Neuronal stem cell (in vitro differentiated cells): ENCODE measurements at regions not wholly inside any gene's neighbourhood (a gene's known extent, or its start where the extent isn't known, plus 50 kb on each side); places are given as distances from the start of the nearest gene placed in this dataset.

ENCODE experiments used
- DNase-seq: peaks from one replicate; pipeline ENCODE4 v3.0.0-alpha.2; 2013; ENCODE audit warnings: low spot score
- H2AFZ ChIP-seq: one replicate; pipeline ENCODE4 v1.6.1; 2013; ENCODE audit warnings: mild to moderate bottlenecking, low read length, inconsistent platforms
- H2AK5ac ChIP-seq: 2 replicates; pipeline ENCODE4 v1.6.1; 2013; ENCODE audit warnings: low read depth, mild to moderate bottlenecking, inconsistent platforms, low read length, moderate library complexity, mixed read lengths
- H2BK120ac ChIP-seq: 2 replicates; pipeline ENCODE4 v1.6.1; 2013; ENCODE audit warnings: low read depth, mild to moderate bottlenecking, inconsistent platforms, low read length, moderate library complexity, mixed read lengths
- H2BK12ac ChIP-seq: one replicate; pipeline ENCODE4 v1.6.1; 2013; ENCODE audit warnings: low read length, inconsistent platforms
- H2BK15ac ChIP-seq: 2 replicates; pipeline ENCODE4 v1.6.1; 2013; ENCODE audit warnings: mild to moderate bottlenecking, low read length, inconsistent platforms, mixed read lengths
- H2BK5ac ChIP-seq: one replicate; pipeline ENCODE4 v1.6.1; 2013; ENCODE audit warnings: inconsistent platforms, mild to moderate bottlenecking, low read length, moderate library complexity
- H3K14ac ChIP-seq: one replicate; pipeline ENCODE4 v1.6.1; 2013; ENCODE audit warnings: low read length, inconsistent platforms
- H3K18ac ChIP-seq: 2 replicates; pipeline ENCODE4 v1.6.1; 2013; ENCODE audit warnings: low read length, inconsistent platforms
- H3K23ac ChIP-seq: 2 replicates; pipeline ENCODE4 v1.6.1; 2013; ENCODE audit warnings: low read depth, mild to moderate bottlenecking, mixed read lengths, low read length, inconsistent platforms; ENCODE audit not compliant: poor library complexity
- H3K27ac ChIP-seq: replicated peaks from 3 replicates; pipeline ENCODE4 v1.5.1; 2013; ENCODE audit warnings: low read length, inconsistent platforms
- H3K27me3 ChIP-seq, 3 experiments: 2 replicates each; pipeline ENCODE4 v1.6.1; 2013; ENCODE audit warnings: low read length in 3 of 3, mild to moderate bottlenecking in 2 of 3, inconsistent platforms in 1 of 3, low read depth in 1 of 3, mixed read lengths in 1 of 3, moderate library complexity in 1 of 3; ENCODE audit not compliant: control insufficient read depth in 3 of 3, insufficient read depth in 3 of 3
- H3K36me3 ChIP-seq, 2 donors: replicated peaks in 1 of 2; 2 replicates each; pipeline ENCODE4 v1.6.1; 2013; ENCODE audit warnings: low read length in 2 of 2; ENCODE audit not compliant: control insufficient read depth in 2 of 2, insufficient read depth in 2 of 2
- H3K4ac ChIP-seq: 2 replicates; pipeline ENCODE4 v1.6.1; 2013; ENCODE audit warnings: inconsistent platforms, mild to moderate bottlenecking, low read length, moderate library complexity
- H3K4me1 ChIP-seq, 2 donors: 1 replicate in 1 of 2; 2 replicates in 1 of 2; pipeline ENCODE4 v1.6.1; 2013; ENCODE audit warnings: low read length in 2 of 2, low read depth in 1 of 2; ENCODE audit not compliant: control insufficient read depth in 2 of 2, insufficient read depth in 1 of 2
- H3K4me2 ChIP-seq: one replicate; pipeline ENCODE4 v1.6.1; 2013; ENCODE audit warnings: mild to moderate bottlenecking, low read length, inconsistent platforms; ENCODE audit not compliant: insufficient read depth, poor library complexity, severe bottlenecking
- H3K4me3 ChIP-seq, 2 donors: 2 replicates each; pipeline ENCODE4 v1.5.1; 2013; ENCODE audit warnings: low read length in 2 of 2, mild to moderate bottlenecking in 2 of 2, inconsistent platforms in 1 of 2, moderate library complexity in 1 of 2
- H3K79me1 ChIP-seq: one replicate; pipeline ENCODE4 v1.6.1; 2013; ENCODE audit warnings: low read depth, mild to moderate bottlenecking, inconsistent platforms, low read length, moderate library complexity
- H3K9ac ChIP-seq: one replicate; pipeline ENCODE4 v1.6.1; 2013; ENCODE audit warnings: mild to moderate bottlenecking, low read depth, low read length, inconsistent platforms; ENCODE audit not compliant: poor library complexity
- H3K9me3 ChIP-seq, 2 donors: replicated peaks in 1 of 2; 2 replicates each; pipeline versions ENCODE3 to v1.6.1; 2013; ENCODE audit warnings: low read length in 2 of 2, mild to moderate bottlenecking in 2 of 2, inconsistent platforms in 1 of 2, low read depth in 1 of 2, mixed read lengths in 1 of 2, moderate library complexity in 1 of 2; ENCODE audit not compliant: control insufficient read depth in 2 of 2, insufficient read depth in 1 of 2
- H4K8ac ChIP-seq: one replicate; pipeline ENCODE4 v1.6.1; 2013; ENCODE audit warnings: low read depth, mild to moderate bottlenecking, inconsistent platforms, low read length, moderate library complexity
- H4K91ac ChIP-seq: one replicate; pipeline ENCODE4 v1.6.1; 2013; ENCODE audit warnings: low read length, low read depth, mild to moderate bottlenecking, inconsistent platforms; ENCODE audit not compliant: poor library complexity
- WGBS, 2 donors: extraction: QIAGEN DNeasy Blood & Tissue Kit; methylation state at CpG; one replicate each; pipeline ENCODE4 v1.1.7; 2013; ENCODE audit warnings: missing lambda C conversion rate in 2 of 2, mixed read lengths in 1 of 2; ENCODE audit not compliant: insufficient read length in 2 of 2, insufficient replicate concordance in 1 of 2; ENCODE audit errors: extremely low coverage in 2 of 2; 5-methylcytosine and 5-hydroxymethylcytosine counted together

DNA sequence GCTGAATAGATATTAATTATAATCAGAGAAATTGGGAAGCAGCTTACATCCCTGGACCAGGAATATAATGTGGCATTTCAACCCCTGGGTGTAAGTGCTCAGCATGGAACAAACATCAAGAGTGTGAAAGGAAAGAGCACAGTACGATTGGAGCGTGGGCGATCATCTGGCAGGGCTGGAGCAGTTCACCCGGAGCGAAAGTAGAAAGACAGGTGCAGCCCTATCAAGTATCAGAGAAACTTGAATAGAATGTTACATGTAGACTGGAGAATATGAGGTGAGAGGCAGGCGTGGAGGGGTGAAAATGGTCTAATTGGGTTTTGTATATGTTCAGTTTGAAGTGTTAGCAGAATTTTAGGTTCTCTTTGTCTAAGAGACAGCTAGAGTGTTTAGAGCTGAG is 303.0 kb downstream of the MDFIC start:
- Histone ChIP-seq H4K91ac (no peak overlapping the region), H2AK5ac (no peak overlapping the region), H3K27me3 (peaks cover 0 to 3% (median 0%) of the 10 kb centered on the region in 3 experiments), H3K18ac (no peak overlapping the region), H3K14ac (no peak overlapping the region), H2BK12ac (no peak overlapping the region), H3K23ac (no peak overlapping the region), H3K4me1 (peaks cover 0 to 2% of the 10 kb centered on the region in 2 donors), H2BK5ac (no peak overlapping the region), H3K9ac (no peak overlapping the region), H3K4me2 (no peak overlapping the region), H3K4me3 (no peak overlapping the region), H3K27ac (no peak overlapping the region), H2BK15ac (no peak overlapping the region), H3K4ac (no peak overlapping the region), H2AFZ (no peak overlapping the region), H3K36me3 (no peaks in the 10 kb centered on the region), H2BK120ac (no peak overlapping the region), H4K8ac (no peak overlapping the region), H3K79me1 (no peaks in the 10 kb centered on the region), H3K9me3 (no peaks in the 10 kb centered on the region)
- no peak for DNase-seq
- no CpG with 5 or more reads among the region's 6 CpGs for WGBS, 2 donors

DNA sequence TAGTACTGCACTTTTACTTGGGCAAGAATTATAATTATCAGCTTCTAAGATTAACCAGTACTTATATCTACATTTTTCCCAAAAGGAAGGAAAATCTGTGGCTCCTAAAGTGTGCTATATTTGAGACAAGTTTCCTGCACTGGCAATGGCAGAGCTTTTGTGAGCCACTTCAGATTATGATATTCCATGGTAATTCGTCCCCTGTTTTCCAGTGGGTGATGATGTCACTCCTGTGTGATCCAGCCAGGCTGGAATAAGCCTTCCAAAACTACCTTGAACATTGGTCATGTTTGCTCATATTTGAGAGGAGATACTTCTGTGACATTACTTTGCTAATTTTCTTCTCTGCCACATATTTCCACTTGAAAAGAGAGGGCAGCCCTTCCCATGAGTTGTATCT is 302.1 kb downstream of the MDFIC start:
- Histone ChIP-seq H2AK5ac (no peak overlapping the region), H3K27me3 (peaks cover 0 to 3% (median 0%) of the 10 kb centered on the region in 3 experiments)

DNA sequence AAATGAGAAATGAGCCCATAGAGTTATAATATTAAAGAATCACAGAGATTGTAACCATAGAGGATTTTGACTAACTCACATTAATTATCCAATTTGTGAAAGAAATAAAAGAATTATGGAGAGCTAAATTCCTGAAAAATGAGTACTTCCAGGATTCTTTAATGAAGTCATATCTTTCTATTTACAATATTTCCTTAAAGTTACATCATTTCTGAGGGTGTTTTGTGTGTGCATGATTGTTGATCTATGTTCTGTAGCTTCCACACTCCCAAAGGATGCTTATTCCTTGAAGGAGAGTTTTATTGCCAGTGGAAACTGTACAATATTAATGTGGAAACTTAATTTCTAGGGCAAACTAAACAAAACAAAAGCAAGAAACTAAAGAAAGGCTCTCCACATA is 299.6 kb downstream of the MDFIC start:
- Histone ChIP-seq H2BK120ac (no peak overlapping the region), H3K4me1 (peaks cover 0 to under 1% of the 10 kb centered on the region in 2 donors), H2AFZ (no peak overlapping the region), H3K36me3 (no peaks in the 10 kb centered on the region), H3K79me1 (no peaks in the 10 kb centered on the region), H3K18ac (no peak overlapping the region), H3K27me3 (peaks cover 0 to 3% (median 0%) of the 10 kb centered on the region in 3 experiments), H4K8ac (no peak overlapping the region), H2AK5ac (no peak overlapping the region), H3K4me2 (no peak overlapping the region), H3K23ac (no peak overlapping the region), H3K4me3 (no peak overlapping the region), H3K9ac (no peak overlapping the region), H3K9me3 (no peaks in the 10 kb centered on the region), H2BK12ac (no peak overlapping the region), H4K91ac (no peak overlapping the region), H3K14ac (no peak overlapping the region), H3K27ac (no peak overlapping the region), H2BK15ac (no peak overlapping the region), H2BK5ac (no peak overlapping the region), H3K4ac (no peak overlapping the region)
- no peak for DNase-seq

More for the DNA sequence above, 302.1 kb downstream of the MDFIC start:
- H3K36me3 ChIP-seq: no peaks in the 10 kb centered on the region
- no peak overlapping the region for H3K4me2 ChIP-seq
- H3K18ac ChIP-seq: no peak overlapping the region
- H2BK5ac ChIP-seq: no peak overlapping the region
- H3K4ac ChIP-seq: no peak overlapping the region
- no peak overlapping the region for H3K9ac ChIP-seq
- no peak overlapping the region for H3K27ac ChIP-seq
- H3K9me3 ChIP-seq: no peaks in the 10 kb centered on the region
- no peak overlapping the region for H2BK120ac ChIP-seq
- no CpG with 5 or more reads among the region's 1 CpG for WGBS, 2 donors
- no peak for DNase-seq
- peaks cover 0 to 2% of the 10 kb centered on the region in 2 donors for H3K4me1 ChIP-seq
- H2BK15ac ChIP-seq: no peak overlapping the region
- no peak overlapping the region for H4K91ac ChIP-seq
- no peak overlapping the region for H3K14ac ChIP-seq
- no peak overlapping the region for H2AFZ ChIP-seq
- H2BK12ac ChIP-seq: no peak overlapping the region
- no peak overlapping the region for H3K4me3 ChIP-seq
- H3K23ac ChIP-seq: no peak overlapping the region
- H4K8ac ChIP-seq: no peak overlapping the region
- no peaks in the 10 kb centered on the region for H3K79me1 ChIP-seq

DNA sequence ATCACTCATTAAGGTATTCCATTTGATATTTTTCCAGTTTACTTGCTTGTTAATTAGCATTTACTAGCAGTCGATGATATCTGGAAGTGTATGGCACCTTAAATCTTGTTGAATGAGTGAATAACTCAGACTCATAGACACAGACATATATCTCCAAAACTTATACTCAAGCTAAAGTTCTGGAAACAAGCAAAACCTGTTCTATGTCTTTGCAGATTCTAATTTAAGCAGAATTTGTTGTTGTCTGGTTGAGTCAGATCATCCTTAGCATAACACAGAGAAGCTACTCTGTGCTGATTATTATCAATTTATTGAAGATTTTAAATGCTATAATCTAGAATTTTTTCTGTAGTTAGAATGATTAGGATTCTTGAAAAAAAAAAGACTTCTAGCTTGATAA is 296.2 kb downstream of the MDFIC start:
- Histone ChIP-seq H3K4ac (no peak overlapping the region), H2BK12ac (no peak overlapping the region), H3K4me3 (no peak overlapping the region), H2BK120ac (no peak overlapping the region), H4K8ac (no peak overlapping the region), H3K4me2 (no peak overlapping the region), H3K27me3 (no peaks in the 10 kb centered on the region), H2AK5ac (no peak overlapping the region), H3K14ac (no peak overlapping the region), H2AFZ (no peak overlapping the region), H3K27ac (no peak overlapping the region), H3K36me3 (no peaks in the 10 kb centered on the region), H4K91ac (no peak overlapping the region), H2BK15ac (no peak overlapping the region), H3K18ac (no peak overlapping the region), H3K79me1 (no peaks in the 10 kb centered on the region), H3K4me1 (no peaks in the 10 kb centered on the region), H2BK5ac (no peak overlapping the region), H3K9me3 (no peaks in the 10 kb centered on the region), H3K9ac (no peak overlapping the region), H3K23ac (no peak overlapping the region)
- WGBS, 2 donors: no CpG with 5 or more reads among the region's 1 CpG
- DNase-seq: no peak
